CD4-positive, alpha-beta memory T cell (primary cell): ENCODE measurements at regions not wholly inside any gene's neighbourhood (a gene's known extent, or its start where the extent isn't known, plus 50 kb on each side); places are given as distances from the start of the nearest gene placed in this dataset.

Experiments
- CTCF ChIA-PET: fragments of 350-600 bp; sonication (Branson Sonifier 250); formaldehyde crosslinking; loops from one replicate; lab custom pipeline; 2021; ENCODE audit warnings: inconsistent platforms; ENCODE audit not compliant: partially characterized antibody; lab: Charles Lee
- POLR2A ChIA-PET: fragments of 350-600 bp; sonication (Branson Sonifier 250); formaldehyde crosslinking; loops from one replicate; lab custom pipeline; 2021; ENCODE audit not compliant: partially characterized antibody; lab: Charles Lee
- DNase-seq, 5 donors: peaks; one replicate each; pipeline versions ENCODE4 v3.0.0 to v3.0.0-alpha.2; 2020 to 2022; ENCODE audit warnings: mixed read lengths in 1 of 5
- H3K27ac ChIP-seq: one replicate; pipeline ENCODE4 v1.7.0; 2013; ENCODE audit warnings: low read depth, low read length
- H3K27me3 ChIP-seq: 2 replicates; pipeline ENCODE4 v1.7.0; 2013; ENCODE audit warnings: mild to moderate bottlenecking, low read length, moderate library complexity; ENCODE audit not compliant: insufficient read depth
- H3K36me3 ChIP-seq: 2 replicates; pipeline ENCODE4 v1.7.0; 2013; ENCODE audit warnings: mild to moderate bottlenecking, low read length, moderate library complexity; ENCODE audit not compliant: insufficient read depth
- H3K4me1 ChIP-seq: 2 replicates; pipeline ENCODE4 v1.7.0; 2013; ENCODE audit warnings: mild to moderate bottlenecking, low read length, moderate library complexity; ENCODE audit not compliant: insufficient read depth
- H3K4me3 ChIP-seq, 2 donors: one replicate each; pipeline ENCODE4 v1.7.0; 2013; ENCODE audit warnings: low read length in 2 of 2, mild to moderate bottlenecking in 1 of 2
- H3K9me3 ChIP-seq, 2 donors: one replicate each; pipeline ENCODE4 v1.7.0; 2013; ENCODE audit warnings: low read length in 2 of 2, control low read depth in 1 of 2; ENCODE audit not compliant: control insufficient read depth in 1 of 2
- H3K27ac Mint-ChIP-seq, 7 donors: one replicate each; pipeline ENCODE4 v1.8.0; 2020 to 2021; ENCODE audit warnings: mixed read lengths in 7 of 7, mild to moderate bottlenecking in 6 of 7, inconsistent platforms in 3 of 7, moderate library complexity in 3 of 7
- H3K27me3 Mint-ChIP-seq, 2 donors: one replicate each; pipeline ENCODE4 v1.8.0; 2020 to 2021; ENCODE audit warnings: mixed read lengths in 2 of 2
- H3K36me3 Mint-ChIP-seq, 2 donors: one replicate each; pipeline ENCODE4 v1.8.0; 2020 to 2021; ENCODE audit warnings: mixed read lengths in 2 of 2, inconsistent platforms in 1 of 2, mild to moderate bottlenecking in 1 of 2
- H3K4me1 Mint-ChIP-seq, 4 donors: one replicate each; pipeline ENCODE4 v1.8.0; 2020 to 2021; ENCODE audit warnings: mixed read lengths in 4 of 4, mild to moderate bottlenecking in 1 of 4
- H3K4me3 Mint-ChIP-seq, 8 donors: one replicate each; pipeline ENCODE4 v1.8.0; 2020 to 2021; ENCODE audit warnings: mixed read lengths in 8 of 8, mild to moderate bottlenecking in 7 of 8, moderate library complexity in 6 of 8, inconsistent platforms in 3 of 8
- H3K9me3 Mint-ChIP-seq, 8 donors: one replicate each; pipeline ENCODE4 v1.8.0; 2020 to 2021; ENCODE audit warnings: mixed read lengths in 8 of 8, mild to moderate bottlenecking in 5 of 8, inconsistent platforms in 3 of 8, moderate library complexity in 1 of 8
- intact Hi-C: fragments of 100-400 bp; cut with micrococcal nuclease; formaldehyde crosslinking; loops from one replicate; pipeline ENCODE4 v1.15.1; 2023

GRCh38 chr14:73786636-73787485, 64.8 kb upstream of the PTGR2 start:
- peak overlapping the region; percentile 98 to 100 (median 99) for H3K27ac Mint-ChIP-seq
- peak; percentile 61 to 72 (median 66) for DNase-seq
- H3K4me3 ChIP-seq = peak overlapping the region; percentile 89 to 90
- H3K4me3 Mint-ChIP-seq = peak overlapping the region; percentile 94 to 99 (median 98)
- H3K27me3 ChIP-seq = no peaks in the 10 kb centered on the region
- intact Hi-C loops = loop anchor here (1.0 to 5.0 kb wide), 5 partner anchors 27 to 75 kb away; partner anchors contain the start of gene PNMA1
- peaks cover 62% of the 10 kb centered on the region for H3K4me1 ChIP-seq
- H3K36me3 ChIP-seq = no peaks in the 10 kb centered on the region
- CTCF ChIA-PET = interaction anchor here (0.9 to 6.7 kb wide), 18 partner anchors 9 to 75 kb away, joined by 3 to 75 read pairs (median 8); a partner anchor contains a TSS
- peak overlapping the region; percentile 84 for H3K27ac ChIP-seq
- no peaks in the 10 kb centered on the region for H3K9me3 ChIP-seq
- H3K4me1 Mint-ChIP-seq = peaks cover 53 to 68% (median 60%) of the 10 kb centered on the region in 4 donors
- POLR2A ChIA-PET = interaction anchor here (0.8 to 8.5 kb wide), 20 partner anchors 8 to 232 kb away, joined by 3 to 465 read pairs (median 7); partner anchors contain the start of genes ACOT2, ACOT4, ACOT6 and COQ6
- H3K27me3 Mint-ChIP-seq = no peaks in the 10 kb centered on the region
- H3K9me3 Mint-ChIP-seq = no peaks in the 10 kb centered on the region
- peaks cover 0 to 16% of the 10 kb centered on the region in 2 donors for H3K36me3 Mint-ChIP-seq

DNA sequence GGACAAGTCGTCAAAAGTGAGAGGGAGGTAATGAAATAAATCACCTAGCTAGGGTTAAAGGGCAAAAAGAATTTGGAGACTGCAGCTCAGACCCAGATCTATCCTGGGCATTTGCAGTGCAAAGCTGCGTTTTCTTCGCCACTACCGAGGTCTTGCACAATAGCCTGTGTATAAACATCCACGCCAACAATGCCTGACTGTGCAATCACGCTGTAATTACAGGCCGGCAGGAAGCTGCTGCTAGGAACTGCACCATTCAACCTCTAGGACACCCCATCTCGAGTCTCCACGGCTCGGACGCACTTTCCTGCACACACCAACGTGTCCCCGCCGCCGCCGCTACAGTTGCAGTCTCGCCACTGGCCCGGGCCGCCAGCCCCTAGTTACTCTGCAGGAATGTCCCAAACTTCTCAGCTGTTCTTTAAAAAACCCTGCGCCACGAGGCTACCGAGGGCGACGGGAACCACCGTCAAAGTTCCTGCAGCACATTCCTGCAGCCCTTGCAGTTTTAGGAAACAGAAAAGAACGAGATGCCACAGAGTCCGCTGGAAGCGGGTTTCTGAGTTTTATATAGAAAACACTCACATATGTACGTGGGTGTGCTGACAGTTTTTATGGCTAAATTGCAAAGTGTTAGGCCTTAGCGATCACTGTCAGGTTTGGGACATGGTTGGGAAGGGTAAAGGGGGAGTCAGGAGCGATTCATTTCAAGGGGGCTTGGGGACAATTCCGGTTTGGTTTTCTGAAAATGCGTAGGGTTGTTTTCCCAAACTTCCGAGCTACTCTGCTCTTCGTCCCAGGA, 65.6 kb upstream of the PTGR2 start:
- Histone ChIP-seq H3K36me3 (no peaks in the 10 kb centered on the region), H3K4me3 (peak overlapping the region; percentile 89 to 90), H3K27me3 (no peaks in the 10 kb centered on the region), H3K9me3 (no peaks in the 10 kb centered on the region), H3K27ac (peak overlapping the region; percentile 84), H3K4me1 (peaks cover 62% of the 10 kb centered on the region)
- Mint-ChIP-seq H3K4me3 (peak overlapping the region; percentile 94 to 98 (median 96)), H3K36me3 (peaks cover 0 to 19% of the 10 kb centered on the region in 2 donors), H3K4me1 (peaks cover 53 to 72% (median 61%) of the 10 kb centered on the region in 4 donors), H3K9me3 (no peaks in the 10 kb centered on the region), H3K27ac (peak overlapping the region; percentile 95 to 99 (median 97)), H3K27me3 (no peaks in the 10 kb centered on the region)
- peak; percentile 62 to 84 (median 64) for DNase-seq
- POLR2A ChIA-PET = interaction anchor here (0.7 to 8.5 kb wide), 24 partner anchors 9 to 978 kb away, joined by 3 to 465 read pairs (median 6); partner anchors contain the start of genes ACOT2, ACOT4, ACOT6 and COQ6
- CTCF ChIA-PET = interaction anchor here (0.9 to 6.7 kb wide), 16 partner anchors 8 to 74 kb away, joined by 3 to 75 read pairs (median 7); a partner anchor contains a TSS
- intact Hi-C loops = loop anchor here (1.0 to 5.0 kb wide), 6 partner anchors 15 to 74 kb away; partner anchors contain the start of gene PNMA1

DNA sequence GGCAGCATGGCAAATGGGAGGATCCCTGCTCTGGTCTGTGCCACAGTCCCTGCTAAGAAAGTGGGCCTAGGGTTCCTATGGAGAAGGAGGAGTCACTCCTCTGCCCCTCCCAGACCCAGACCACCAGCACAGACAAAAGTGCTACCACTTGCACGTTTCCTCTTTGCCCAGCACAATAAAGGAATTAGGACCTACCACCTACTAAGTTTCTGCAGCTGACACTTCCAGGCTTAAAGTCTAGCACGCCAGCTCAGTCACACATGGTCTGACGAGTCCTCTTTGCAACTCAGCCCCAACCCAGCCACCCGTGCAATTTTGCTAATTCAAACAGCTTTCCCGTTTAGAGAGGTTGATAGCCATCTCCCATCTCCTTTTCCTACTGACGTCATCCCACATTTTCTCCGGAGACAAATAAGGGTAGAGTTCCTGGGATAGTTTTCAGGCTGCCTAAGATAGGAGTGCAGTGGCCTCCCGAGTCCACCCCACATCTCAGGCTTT, 66.2 kb upstream of the PTGR2 start:
- H3K4me1 Mint-ChIP-seq = peaks cover 55 to 78% (median 67%) of the 10 kb centered on the region in 4 donors
- CTCF ChIA-PET = interaction anchor here (1.2 to 6.7 kb wide), 14 partner anchors 8 to 73 kb away, joined by 4 to 75 read pairs (median 8); a partner anchor contains a TSS
- Histone ChIP-seq H3K4me3 (peak overlapping the region; percentile 89 to 90), H3K27me3 (no peaks in the 10 kb centered on the region), H3K4me1 (peaks cover 61% of the 10 kb centered on the region), H3K27ac (peak overlapping the region; percentile 84), H3K36me3 (no peaks in the 10 kb centered on the region), H3K9me3 (no peaks in the 10 kb centered on the region)
- no peaks in the 10 kb centered on the region for H3K9me3 Mint-ChIP-seq
- intact Hi-C loops = loop anchor here (2.0 to 5.0 kb wide), 2 partner anchors 15 to 73 kb away; partner anchors contain the start of gene PNMA1
- peaks cover 0 to 23% of the 10 kb centered on the region in 2 donors for H3K36me3 Mint-ChIP-seq
- peak overlapping the region; percentile 95 to 99 (median 97) for H3K27ac Mint-ChIP-seq
- no peak for DNase-seq
- H3K27me3 Mint-ChIP-seq = no peaks in the 10 kb centered on the region
- POLR2A ChIA-PET = interaction anchor here (0.7 to 8.5 kb wide), 20 partner anchors 9 to 979 kb away, joined by 3 to 465 read pairs (median 6); partner anchors contain the start of genes ACOT6, COQ6, DNAL1 and ENTPD5
- H3K4me3 Mint-ChIP-seq = peak overlapping the region; percentile 94 to 98 (median 96)

DNA sequence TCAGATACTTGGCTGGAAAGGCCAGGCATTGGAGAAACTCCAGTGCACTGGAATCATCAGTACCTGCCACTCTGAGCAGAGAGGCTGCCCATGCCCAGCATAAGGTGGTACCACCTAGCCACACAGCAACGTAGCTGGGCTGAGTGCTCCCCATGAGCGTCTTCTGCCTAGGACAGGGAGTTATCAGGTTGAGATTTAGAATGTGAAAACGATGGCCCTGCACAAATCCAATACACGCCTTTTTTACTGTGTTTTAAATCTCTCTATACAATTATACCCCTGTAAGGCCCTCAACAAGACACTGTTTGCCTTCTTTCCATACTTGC, 66.7 kb upstream of the PTGR2 start:
- ChIA-PET POLR2A (interaction anchor here (0.8 to 8.5 kb wide), 9 partner anchors 11 to 102 kb away, joined by 3 to 465 read pairs (median 43); partner anchors contain the start of genes PNMA1 and ZNF410), CTCF (interaction anchor here (1.4 to 6.7 kb wide), 8 partner anchors 13 to 73 kb away, joined by 4 to 75 read pairs (median 14); a partner anchor contains a TSS)
- Histone ChIP-seq H3K36me3 (no peaks in the 10 kb centered on the region), H3K9me3 (no peaks in the 10 kb centered on the region), H3K4me1 (peaks cover 60% of the 10 kb centered on the region), H3K27ac (peak overlapping the region; percentile 84), H3K27me3 (no peaks in the 10 kb centered on the region), H3K4me3 (peak overlapping the region; percentile 89 to 90)
- Mint-ChIP-seq H3K9me3 (no peaks in the 10 kb centered on the region), H3K36me3 (peaks cover 3 to 24% of the 10 kb centered on the region in 2 donors), H3K4me1 (peaks cover 56 to 78% (median 70%) of the 10 kb centered on the region in 4 donors), H3K27me3 (no peaks in the 10 kb centered on the region), H3K4me3 (peak overlapping the region; percentile 94 to 98 (median 96)), H3K27ac (peak overlapping the region; percentile 95 to 99 (median 97))
- DNase-seq = no peak
- intact Hi-C loops = loop anchor here (2.0 to 5.0 kb wide), 2 partner anchors 14 to 73 kb away; partner anchors contain the start of gene PNMA1

DNA sequence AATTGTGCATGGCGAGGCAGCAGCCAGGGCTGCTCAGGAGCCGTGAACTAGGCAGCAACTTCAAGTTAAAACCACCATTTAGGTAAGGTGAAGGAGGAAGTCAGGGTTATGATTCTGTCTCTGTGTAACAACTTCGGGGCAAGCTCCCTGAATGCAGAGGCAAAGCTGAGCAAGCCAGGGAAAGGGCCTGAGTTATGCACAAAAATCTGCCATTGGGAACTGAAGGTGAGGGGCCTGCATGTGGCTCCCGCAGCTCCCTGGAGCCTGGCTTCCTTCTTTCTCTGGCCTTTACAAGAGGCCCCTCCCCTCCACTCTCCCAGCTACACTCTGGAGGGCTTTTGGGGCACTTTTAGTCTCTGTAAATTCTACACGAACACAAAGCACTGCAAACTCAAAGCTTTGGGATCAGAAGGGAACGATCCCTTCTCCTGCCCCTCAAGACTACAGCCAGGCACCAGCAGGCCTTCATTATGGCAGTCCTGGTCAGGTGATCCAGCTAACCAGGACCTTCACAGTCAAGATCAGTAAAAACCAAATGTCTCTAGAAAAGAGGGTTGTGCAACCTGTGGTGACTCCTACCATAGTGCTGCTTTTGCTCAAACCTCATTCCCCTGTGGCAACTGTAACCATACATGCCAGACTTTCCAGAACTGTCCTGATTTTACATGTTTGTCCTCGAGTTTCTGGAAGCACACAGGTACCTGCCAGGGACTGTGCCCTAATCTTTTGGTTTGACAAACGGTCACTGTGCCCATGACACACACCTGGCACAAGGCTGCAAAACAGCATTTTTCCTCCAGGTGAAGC, 67.2 kb upstream of the PTGR2 start:
- Histone ChIP-seq H3K9me3 (no peaks in the 10 kb centered on the region), H3K4me3 (peak overlapping the region; percentile 15 to 89), H3K27ac (peak overlapping the region; percentile 84), H3K27me3 (no peaks in the 10 kb centered on the region), H3K4me1 (peaks cover 54% of the 10 kb centered on the region), H3K36me3 (no peaks in the 10 kb centered on the region)
- CTCF ChIA-PET = interaction anchor here (0.8 to 6.7 kb wide), 6 partner anchors 12 to 56 kb away, joined by 3 to 75 read pairs (median 16); a partner anchor contains a TSS
- no peak for DNase-seq
- intact Hi-C loops = loop anchor here (2.0 kb wide), 1 partner anchor 14 kb away; no protein-coding TSS in a partner anchor
- H3K36me3 Mint-ChIP-seq = peaks cover 3 to 24% of the 10 kb centered on the region in 2 donors
- POLR2A ChIA-PET = interaction anchor here (0.6 to 8.5 kb wide), 8 partner anchors 9 to 1503 kb away, joined by 3 to 465 read pairs (median 50); partner anchors contain the start of genes PNMA1 and ZNF410
- H3K9me3 Mint-ChIP-seq = no peaks in the 10 kb centered on the region
- peak overlapping the region; percentile 94 to 98 (median 96) for H3K4me3 Mint-ChIP-seq
- peaks cover 54 to 78% (median 66%) of the 10 kb centered on the region in 4 donors for H3K4me1 Mint-ChIP-seq
- H3K27ac Mint-ChIP-seq = peak overlapping the region; percentile 32 to 99 (median 97)
- no peaks in the 10 kb centered on the region for H3K27me3 Mint-ChIP-seq
